Fibroblast of skin of right biceps (primary cell): ENCODE measurements at regions not wholly inside any gene's neighbourhood (a gene's known extent, or its start where the extent isn't known, plus 50 kb on each side); places are given as distances from the start of the nearest gene placed in this dataset.

Experiments
- DNase-seq: peaks from one replicate; pipeline ENCODE4 v3.0.0-alpha.2; 2013

- no peak for DNase-seq
Observed at GRCh38 chr3:117874904-117875874, 1159.5 kb downstream of the IGSF11 start.

GRCh38 chr3:117875887-117876286 is 1158.8 kb downstream of the IGSF11 start:
- DNase-seq, result no peak

GRCh38 chr3:117880638-117881037 is 1154.0 kb downstream of the IGSF11 start:
- DNase-seq, result no peak

GRCh38 chr3:117881210-117881609 is 1153.4 kb downstream of the IGSF11 start:
- DNase-seq, result no peak

GRCh38 chr3:117885011-117885441 is 1149.6 kb downstream of the IGSF11 start:
- peak; percentile 26 for DNase-seq

GRCh38 chr3:117886147-117886546 is 1148.5 kb downstream of the IGSF11 start:
- no peak for DNase-seq

GRCh38 chr3:117887031-117887430 is 1147.6 kb downstream of the IGSF11 start:
- no peak for DNase-seq

- DNase-seq, result peak; percentile 77
Observed at GRCh38 chr3:117887901-117888300, 1146.7 kb downstream of the IGSF11 start.

GRCh38 chr3:117892431-117892841 is 1142.2 kb downstream of the IGSF11 start:
- peak; percentile 54 for DNase-seq

GRCh38 chr3:117893001-117893400 is 1141.6 kb downstream of the IGSF11 start:
- DNase-seq, result peak; percentile 38

GRCh38 chr3:117893638-117894037 is 1141.0 kb downstream of the IGSF11 start:
- peak; percentile 63 for DNase-seq

- DNase-seq, result no peak
Observed at GRCh38 chr3:117898722-117899522, 1135.7 kb downstream of the IGSF11 start.

- DNase-seq, result peak; percentile 95
Observed at GRCh38 chr3:117903226-117903625, 1131.4 kb downstream of the IGSF11 start.

GRCh38 chr3:117910820-117911521 is 1123.7 kb downstream of the IGSF11 start:
- DNase-seq, result no peak

- no peak for DNase-seq
Observed at GRCh38 chr3:117912352-117912751, 1122.3 kb downstream of the IGSF11 start.

GRCh38 chr3:117914540-117915100 is 1120.0 kb downstream of the IGSF11 start:
- DNase-seq, result peak; percentile 75

GRCh38 chr3:117916839-117917238 is 1117.8 kb downstream of the IGSF11 start:
- no peak for DNase-seq

GRCh38 chr3:117919621-117920020 is 1115.0 kb downstream of the IGSF11 start:
- no peak for DNase-seq

- no peak for DNase-seq
Observed at GRCh38 chr3:117920253-117920898, 1114.3 kb downstream of the IGSF11 start.

- no peak for DNase-seq
Observed at GRCh38 chr3:117921411-117921810, 1113.2 kb downstream of the IGSF11 start.

GRCh38 chr3:117922039-117922438 is 1112.6 kb downstream of the IGSF11 start:
- DNase-seq, result no peak

GRCh38 chr3:117926819-117927218 is 1107.8 kb downstream of the IGSF11 start:
- DNase-seq, result no peak
